ENCODE measurements at regions not wholly inside any gene's neighbourhood (a gene's known extent, or its start where the extent isn't known, plus 50 kb on each side); places are given as distances from the start of the nearest gene placed in this dataset.

DNA sequence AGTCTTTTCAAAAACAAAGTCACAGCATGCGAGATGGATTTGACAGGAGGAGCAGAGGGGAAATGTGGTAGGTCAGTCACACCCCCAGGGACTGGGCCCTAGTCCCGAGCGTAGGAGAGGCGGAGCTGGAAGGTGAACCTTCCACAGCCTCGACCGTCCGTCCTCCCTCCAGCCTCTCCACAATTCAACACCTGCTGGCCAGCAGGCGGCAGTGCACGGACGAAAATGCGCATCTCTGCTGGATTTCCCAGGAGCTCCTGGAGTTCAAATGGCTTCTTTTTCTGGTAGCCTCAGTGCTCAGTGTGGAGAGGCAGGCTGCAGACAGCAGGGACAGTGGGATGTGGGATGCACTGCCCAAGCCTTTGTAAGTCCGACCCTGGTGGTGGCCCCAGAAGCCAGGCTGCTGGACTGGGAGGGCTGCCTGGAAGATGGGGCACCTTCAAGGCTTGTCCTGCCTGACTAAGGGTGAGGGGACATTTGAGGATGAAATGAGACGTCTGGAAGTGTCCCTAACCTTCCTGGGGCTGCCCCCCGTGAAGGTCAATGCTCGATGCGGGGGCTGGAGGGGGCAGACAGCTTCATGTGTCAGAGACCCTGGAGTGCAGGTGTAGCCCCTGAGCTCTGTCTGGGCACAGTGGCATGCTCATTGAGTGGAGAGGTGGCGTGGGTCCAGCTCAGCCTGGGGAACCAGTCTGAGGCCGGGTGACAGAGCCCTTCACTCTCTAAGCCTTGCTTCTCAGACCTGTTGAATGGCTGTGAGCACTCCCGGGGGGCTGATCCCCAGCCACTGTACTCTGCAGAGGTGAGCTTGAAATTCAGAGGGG lies 189.5 kb downstream of the TFCP2L1 start:
- no peak for DNase-seq (ENCODE audit: low read depth in 2 of 2)

DNA sequence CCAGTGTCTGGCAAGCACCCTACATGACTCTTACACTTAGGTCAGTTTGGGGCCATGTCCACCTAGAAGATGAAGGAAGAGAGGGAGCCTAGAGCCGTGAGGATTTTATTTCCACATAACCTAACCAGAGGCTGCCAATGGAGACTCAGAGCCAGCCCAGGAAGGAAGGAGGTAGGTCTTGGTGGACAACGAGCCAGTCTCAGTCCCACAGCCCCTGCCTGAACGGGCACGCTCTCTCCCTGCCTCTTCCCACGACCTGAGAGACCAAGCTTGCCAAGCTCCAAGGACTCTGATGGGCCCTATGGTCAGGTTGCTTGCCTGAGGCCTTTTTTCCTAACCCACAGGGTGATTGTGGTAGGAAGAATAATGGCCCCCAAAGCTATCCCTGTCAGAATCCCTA lies 188.4 kb downstream of the TFCP2L1 start:
- DNase-seq (ENCODE audit: low read depth in 2 of 2): no peak

DNA sequence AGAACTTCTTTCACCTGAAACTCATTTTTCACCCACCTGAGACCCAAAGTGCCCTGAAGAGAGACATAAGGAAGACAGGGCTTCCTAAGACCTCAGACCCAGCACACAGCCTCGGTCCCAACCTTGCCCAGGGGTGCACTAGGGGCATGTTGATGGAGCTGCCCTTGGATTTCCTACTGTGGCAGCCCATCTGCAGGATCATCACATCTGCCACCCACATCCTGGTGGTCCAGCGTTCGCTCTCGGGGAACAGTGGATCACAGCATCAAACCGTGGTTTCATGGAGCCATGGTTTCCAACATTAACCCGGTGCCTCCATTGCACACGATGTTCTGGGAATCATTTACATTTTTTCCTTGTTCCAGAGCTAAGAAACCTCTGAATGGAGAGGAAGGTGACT lies 186.4 kb downstream of the TFCP2L1 start:
- DNase-seq (ENCODE audit: low read depth in 2 of 2): no peak

DNA sequence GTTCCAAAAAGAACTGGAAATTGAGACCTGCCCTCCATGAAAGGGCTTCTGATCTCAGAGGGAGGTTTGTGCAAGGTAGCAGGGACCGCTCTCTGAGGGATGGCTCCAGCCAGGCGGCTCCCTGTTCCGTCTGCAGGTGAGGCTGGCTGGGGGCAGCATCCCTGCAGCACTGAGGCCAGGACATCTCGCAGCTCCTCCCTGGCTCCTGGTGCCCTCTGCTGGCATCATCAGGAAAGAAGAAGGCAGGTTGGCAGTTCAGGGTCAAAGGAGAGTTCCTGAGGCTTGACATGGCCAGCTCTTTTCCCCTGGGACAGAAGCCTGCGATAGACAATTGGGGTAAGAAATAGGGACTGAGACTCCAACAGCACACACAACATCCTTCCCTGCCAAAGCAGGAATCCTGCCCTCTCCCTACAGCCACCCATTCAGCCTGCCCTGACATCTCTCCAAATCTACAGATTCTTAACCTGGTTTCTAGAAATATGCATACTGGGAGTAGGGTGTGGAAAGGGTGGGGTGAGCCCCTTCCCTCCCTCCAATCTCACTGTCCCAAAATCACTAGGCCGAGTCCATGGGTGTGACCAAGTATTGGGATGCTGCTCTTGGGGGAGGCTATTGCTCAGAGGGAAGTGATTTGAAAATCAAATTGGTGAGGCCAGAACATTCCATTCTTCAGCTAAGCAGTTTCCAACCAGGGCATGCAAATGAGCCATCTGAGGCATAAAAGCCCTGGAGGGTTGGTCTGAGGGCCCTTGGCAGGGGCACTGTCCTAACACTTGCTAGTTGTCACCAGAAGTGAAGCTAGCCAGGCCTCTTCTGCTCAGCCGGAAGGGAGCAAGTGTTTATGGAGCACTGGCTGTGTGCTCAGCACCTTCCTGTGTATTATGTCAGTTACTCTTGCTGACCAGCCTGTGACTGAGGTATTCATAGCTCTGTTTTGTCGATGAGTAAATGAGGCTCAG lies 185.4 kb downstream of the TFCP2L1 start:
- DNase-seq (ENCODE audit: low read depth in 2 of 2): no peak

DNA sequence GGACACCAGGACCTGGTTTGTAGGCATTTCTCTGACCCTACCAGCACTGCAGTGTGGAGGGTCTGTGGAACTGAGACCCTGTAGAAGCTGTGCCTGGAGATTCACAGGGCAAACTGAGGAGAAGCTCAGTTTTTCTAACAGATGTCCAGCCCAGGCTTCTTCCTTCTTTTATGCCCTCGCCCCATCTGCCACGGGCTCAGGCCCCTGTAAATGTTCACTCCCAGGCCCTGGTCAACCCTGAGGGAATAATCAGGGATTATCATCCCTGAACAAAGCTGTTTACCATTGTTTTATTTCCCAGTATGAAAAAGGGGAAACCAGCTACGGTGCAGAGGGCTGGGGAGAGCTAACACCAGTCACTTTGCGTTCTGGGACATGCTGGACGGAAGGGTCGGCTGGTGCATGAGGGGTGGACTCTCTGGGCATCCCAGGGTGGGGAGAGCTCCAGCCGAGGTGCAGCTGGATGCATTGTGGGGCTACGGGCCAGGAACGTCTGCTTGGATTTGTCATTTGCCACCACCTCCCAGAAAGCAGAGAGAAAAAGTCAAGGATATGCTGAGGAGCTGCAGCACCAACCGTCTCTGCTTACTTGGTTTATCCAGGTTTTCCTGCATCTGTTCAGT lies 183.8 kb downstream of the TFCP2L1 start:
- DNase-seq (ENCODE audit: low read depth in 2 of 2): no peak

DNA sequence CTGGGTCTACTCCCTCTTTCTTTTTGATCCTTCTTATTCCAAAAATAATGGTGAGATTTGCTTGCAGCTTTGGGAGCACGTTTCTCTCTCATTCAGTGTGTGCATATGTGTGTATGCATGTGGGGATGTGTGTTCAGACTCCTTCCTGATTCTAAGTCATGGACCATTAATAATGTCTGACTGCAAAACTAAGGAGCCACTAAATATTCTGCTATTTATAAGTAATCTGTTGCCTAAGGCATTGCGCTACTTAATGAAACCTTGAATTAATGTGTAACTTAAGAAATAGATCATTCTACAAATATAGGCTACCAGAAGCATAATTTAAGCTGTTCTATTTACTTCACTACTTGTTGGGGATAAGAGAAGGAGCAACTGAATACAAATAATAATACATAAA lies 182.1 kb downstream of the TFCP2L1 start:
- DNase-seq (ENCODE audit: low read depth in 2 of 2): no peak

DNA sequence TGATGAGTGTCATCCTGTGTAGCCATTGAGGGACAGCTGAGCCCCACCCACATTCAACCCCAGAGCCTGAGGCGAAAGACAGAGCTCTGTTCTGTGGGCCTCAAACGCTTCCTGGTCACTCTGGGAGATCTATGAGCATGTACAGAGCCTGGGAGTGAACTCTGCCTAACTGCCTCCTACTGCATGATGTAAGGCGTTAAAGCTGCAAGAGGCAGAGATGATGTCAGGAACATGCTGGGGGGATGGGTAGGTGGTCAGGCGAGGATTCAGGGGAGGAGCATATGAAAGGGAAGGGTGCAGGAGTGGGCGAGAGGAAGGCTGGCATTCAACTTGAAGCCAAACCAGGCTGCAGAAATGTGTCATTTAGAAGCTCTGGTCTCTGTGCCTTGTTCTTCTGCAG lies 181.0 kb downstream of the TFCP2L1 start:
- DNase-seq (ENCODE audit: low read depth in 2 of 2): no peak

DNA sequence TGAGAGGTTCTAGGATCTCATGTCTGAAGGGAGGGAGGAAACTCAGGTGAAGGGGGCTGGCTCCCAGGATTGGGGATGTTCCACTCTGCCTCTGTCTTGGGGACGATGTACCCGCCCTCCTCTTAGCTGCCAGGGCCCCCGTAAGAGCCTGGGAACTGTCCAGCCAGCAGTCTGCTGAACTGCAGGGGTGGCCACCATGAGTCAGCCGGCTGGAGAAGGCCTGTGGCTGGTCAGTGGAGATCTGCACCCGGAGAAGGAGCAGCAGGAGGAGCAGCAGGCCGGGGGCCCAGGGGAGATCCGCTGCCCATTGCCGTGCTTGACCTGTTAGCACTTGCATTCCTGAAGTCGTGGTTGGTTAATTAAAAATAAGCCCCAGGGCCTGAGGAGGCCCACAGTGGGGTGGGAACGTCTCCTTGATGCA lies 180.3 kb downstream of the TFCP2L1 start:
- no peak for DNase-seq (ENCODE audit: low read depth in 2 of 2)

DNA sequence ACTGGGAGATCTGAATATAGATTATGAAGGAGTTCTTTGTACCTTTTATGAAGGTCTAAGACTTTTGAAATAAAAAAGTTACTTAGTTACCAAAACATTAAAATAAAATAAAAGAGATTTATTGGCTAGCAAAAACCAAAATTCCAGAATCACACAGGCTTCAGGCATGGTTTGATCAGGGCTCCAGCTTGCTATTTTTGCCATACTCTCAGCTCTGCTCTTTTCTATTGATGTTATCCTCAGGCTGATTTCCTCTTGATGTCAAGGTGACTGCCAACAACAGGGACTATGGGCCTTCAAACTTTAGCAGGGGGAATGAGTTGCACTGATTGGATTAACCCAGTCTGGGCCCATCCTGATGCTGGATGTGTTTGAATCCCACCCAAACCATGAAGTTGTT lies 174.1 kb downstream of the TFCP2L1 start:
- no peak for DNase-seq (ENCODE audit: low read depth in 2 of 2)

DNA sequence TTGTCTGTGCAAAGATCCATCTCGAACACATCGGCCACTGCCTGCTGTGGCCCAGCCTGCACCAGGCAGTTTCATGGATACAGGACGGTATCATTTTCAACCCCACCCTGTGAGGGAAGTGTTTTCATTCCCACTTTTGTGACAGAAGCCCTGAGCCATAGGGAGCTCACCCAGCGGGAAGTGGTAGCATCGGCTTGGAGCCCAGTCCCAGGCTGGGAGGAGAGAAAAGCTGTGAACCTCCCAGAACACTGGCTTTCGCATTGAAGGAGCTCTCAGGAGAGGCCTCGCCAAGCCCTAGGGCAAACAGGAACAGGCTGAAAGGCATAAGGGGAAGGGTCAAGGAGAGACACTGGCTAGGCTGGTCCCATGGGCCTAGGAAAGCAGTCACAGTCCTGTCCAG lies 166.1 kb downstream of the TFCP2L1 start:
- DNase-seq (ENCODE audit: low read depth in 2 of 2): no peak

DNA sequence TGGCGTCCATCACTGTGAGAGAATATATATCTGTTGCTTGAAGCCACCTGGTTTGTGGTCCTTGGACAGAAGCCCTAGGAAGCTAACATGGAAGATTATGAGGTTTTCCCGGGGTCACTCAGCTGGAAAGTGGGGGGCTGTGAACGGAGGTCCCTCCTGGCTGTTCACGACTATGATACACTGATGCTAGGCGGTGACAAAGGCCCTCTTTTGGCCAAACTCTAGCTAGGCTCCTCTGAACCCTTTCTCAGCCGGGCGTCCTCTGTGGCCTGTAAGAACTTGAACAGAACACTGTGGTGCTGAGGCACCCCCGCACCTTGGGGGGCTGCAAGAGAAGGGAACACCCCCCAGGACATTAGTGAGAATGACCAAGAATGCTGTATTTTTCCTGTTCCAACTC lies 164.6 kb downstream of the TFCP2L1 start:
- no peak for DNase-seq (ENCODE audit: low read depth in 2 of 2)

DNA sequence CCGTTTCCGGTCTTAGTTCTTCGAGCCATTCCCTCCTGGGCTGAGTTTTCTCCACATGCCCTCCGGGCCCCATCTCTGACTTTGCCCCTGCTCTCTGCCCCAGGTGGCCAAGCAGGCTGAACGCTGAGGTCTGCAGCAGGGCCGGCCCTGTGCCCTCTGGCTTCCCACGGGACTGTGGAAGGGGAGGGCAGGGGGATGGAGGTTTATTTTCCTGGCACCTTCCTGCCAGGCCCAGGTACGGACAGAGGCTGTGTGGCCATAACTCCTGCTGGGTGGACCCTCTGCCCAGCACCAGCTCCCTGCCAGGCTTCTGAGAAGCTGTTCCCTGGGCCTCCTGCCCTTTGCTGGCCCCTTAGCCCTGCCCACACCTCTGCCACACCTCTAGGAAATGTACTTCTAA lies 164.0 kb downstream of the TFCP2L1 start:
- DNase-seq (ENCODE audit: low read depth in 2 of 2): no peak

DNA sequence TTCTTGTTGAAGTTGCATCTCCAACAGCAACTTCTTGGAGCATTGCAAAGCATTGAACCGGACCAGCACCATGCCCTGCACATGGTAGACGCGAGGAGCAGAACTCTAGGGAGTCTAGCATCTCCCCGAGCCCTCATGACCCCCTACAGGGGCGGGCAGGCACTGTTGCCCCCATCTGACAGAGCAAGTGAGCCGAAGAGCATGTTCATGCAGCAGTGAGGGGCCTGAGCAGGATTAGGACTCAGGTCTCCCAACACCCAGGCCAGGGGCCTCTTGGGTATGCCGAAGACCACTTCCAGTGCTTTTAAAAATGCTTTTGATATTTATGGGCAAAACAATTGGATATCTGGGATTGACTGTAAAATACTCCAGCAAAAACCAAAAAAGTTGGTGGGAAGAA lies 163.3 kb downstream of the TFCP2L1 start:
- no peak for DNase-seq (ENCODE audit: low read depth in 2 of 2)

DNA sequence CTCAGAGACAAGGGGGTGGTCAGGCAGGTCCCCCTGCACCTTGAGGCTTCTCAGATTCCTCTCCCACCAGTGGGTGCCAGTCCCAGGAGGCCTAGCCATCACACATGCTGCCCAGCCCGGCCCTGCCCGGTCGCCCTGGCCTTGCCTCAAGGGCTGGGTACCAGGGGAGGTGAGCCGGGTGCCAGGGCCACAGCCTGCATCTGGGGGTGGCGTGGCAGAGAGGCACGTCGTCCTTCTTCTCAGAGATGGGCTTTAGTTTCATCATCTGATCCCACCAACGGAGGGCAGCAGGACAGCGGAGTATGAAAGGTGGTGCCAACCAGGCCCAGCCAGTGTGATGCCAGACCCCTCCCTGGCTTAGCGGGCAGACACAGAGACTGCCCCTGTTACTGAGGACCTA lies 161.7 kb downstream of the TFCP2L1 start:
- DNase-seq (ENCODE audit: low read depth in 2 of 2): no peak

DNA sequence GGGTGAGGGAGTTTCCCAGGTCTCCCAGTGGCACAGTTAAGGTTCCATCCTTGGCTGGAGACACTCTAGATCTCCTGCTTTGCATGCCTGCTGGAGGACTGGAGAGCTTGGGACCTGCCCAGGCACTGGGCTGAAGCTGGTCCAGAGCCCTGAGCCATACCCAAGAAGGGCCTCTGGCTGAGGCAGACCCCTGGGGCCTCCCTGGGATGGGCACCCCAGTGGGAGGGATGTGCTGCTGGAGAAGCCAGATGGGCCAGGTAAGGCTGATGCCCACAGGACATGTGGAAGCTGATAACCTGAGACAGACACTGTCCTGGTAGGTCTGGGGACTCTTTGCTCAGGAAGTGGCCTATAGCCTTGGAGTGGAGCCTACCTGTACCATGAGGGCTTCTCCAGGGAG lies 160.7 kb downstream of the TFCP2L1 start:
- no peak for DNase-seq (ENCODE audit: low read depth in 2 of 2)

DNA sequence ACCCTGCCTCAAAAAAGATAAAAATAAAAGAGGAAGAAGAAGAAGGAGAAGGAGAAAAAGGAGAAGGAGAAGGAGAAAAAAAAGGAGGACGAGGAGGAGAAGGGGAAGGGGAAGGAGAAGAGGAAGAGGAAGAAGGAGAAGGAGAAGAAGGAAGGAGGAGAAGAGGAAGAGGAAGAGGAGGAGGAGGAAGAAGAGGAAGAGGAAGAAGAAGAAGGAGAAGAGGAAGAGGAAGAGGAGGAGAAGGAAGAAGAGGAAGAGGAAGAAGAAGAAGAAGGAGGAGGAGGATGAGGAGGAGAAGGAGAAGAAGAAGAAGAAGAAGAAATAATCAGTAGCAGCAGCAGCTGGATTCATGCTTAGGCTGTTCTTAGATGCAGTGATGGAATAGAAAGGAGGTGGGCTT lies 159.7 kb downstream of the TFCP2L1 start:
- DNase-seq (ENCODE audit: low read depth in 2 of 2): no peak

DNA sequence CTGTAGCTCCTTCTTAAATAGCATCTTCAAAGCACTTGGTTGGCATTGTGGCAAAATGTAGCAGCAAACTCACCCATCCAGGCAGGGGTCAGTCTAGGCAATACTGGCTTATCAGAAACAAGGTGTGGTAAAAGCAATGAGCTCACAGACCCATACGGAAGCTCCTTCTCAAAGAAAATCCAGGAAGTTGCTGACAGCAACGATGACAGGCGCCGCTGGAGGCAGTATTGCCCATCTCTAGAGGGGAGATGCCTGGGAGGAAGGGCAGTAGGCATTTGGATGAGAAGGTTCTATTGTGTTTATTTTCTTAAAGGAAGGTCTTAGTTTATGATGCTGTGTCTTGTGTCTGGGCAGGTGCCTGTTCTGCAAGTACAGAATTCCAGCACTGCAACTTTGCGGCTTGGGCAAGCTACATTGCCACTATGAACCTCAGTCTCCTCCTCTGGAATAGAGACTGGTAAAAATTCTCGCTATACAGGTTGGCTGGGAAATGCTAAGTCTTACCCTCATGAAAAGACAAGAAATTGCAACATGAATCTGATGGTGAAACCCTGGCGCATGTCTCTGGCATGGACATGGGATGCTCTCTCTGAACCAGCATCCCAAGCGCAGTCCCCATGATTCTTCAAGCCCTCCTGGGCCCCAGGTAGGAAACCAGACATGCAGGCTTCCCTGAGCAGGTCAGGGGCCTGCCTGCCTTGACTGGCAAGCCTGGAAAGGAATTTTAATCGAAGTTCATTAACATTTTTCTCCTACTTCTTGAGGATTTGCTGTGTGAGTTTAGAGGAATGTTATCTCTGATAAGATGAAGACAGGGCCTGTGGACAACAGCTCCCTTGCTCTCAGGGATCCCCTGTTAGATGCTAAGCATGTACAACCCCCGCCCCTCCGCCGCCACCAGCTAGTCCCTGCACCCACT lies 156.0 kb downstream of the TFCP2L1 start:
- no peak for DNase-seq (ENCODE audit: low read depth in 2 of 2)

DNA sequence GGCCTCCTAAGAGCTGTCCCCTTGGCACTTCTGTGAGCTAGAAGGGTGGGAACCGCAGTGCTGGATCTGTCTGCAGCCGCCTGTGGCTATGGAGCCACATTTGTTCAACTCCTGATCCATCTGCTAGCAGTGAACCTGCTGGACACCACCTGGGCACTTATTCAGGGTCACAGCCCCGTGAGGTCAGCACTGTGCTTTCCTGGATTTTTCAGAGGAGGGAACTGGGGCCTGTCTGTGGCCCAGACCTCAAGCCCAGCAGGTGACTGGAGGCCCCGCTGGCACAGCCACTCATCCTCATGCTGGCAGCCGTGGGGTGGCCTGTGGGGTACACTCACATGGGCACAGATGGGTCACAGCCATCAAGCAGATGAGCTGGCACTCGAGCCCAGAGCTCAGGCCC lies 155.3 kb downstream of the TFCP2L1 start:
- DNase-seq (ENCODE audit: low read depth in 2 of 2): no peak

DNA sequence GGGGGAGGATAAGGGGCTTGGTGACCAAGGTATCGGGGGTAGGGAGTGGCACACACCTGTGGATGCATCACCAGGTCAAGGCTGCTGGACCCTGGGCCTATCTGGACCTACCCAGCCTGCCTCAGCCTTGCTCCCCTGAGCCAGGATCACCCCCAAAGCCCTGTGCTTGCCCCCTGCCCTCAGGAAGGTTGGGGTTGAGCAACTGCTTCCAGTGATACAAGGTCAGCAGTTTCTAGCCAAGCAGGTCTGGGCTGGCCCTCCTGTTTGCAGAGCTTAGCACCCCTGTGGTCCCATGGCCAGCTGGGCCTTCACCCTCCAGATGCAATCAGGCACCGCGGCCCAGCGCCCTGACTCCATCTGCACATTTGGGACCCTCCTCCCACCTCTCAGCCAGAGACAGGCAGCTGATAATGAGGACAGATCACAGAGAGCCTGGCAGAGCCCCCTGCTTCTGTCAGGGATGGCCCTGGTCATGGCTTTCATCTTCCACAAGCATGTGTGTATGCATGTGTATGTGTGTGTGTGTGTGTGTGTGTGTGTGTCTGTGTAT lies 154.6 kb downstream of the TFCP2L1 start:
- no peak for DNase-seq (ENCODE audit: low read depth in 2 of 2)

DNA sequence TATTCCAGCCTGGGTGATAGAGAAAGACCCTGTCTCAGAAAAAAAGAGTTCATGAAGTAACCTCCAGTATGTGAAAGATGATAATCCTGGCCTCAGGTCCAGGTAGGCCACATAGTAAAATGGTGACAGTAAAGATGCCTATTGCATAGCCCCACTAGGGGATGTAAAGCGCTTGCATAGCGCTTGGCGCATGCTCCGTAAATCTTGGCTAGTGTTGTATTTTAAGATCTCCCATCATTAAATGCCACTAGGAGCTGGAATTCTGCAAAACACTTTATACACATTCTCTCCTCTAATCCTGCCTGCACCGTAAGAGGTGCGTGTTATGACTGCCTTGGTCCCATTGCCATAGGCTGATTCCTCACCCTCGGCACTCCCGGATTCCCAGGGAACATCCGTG lies 153.6 kb downstream of the TFCP2L1 start:
- DNase-seq (ENCODE audit: low read depth in 2 of 2): no peak
